ENCODE measurements at regions not wholly inside any gene's neighbourhood (a gene's known extent, or its start where the extent isn't known, plus 50 kb on each side); places are given as distances from the start of the nearest gene placed in this dataset.
"Not testable (repeated sequence)": the region's sequence is repeated elsewhere in the genome, so short reads cannot be mapped to it uniquely, and the experiment has no call there.

DNA sequence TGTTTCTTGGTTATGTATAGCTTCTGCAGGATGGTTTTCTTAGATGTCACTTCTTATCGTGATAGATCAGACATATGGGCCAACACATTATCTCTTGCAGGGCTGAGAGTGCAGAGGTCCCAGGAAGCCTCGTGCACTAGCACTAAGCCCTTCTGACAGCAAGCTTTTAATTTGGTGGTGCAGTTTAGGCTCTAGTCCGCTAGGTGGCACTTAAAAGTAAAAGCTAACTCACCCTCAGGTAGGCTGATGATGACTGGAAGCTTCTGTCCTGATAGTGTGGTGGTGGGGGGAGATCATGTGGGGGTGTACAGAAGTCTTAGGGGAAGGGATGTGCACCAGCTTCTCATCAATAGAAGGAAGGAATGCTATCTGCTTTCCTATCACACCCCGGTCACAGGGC, 142.0 kb downstream of the SPIN4 start:
- H3K27me3 ChIP-seq (ENCODE audit: low read depth); H3K9me3 ChIP-seq (replicated peaks); H3K4me1 ChIP-seq; H3K27ac ChIP-seq (replicated peaks); H3K4me3 ChIP-seq; H3K36me3 ChIP-seq; DNase-seq; intact Hi-C loops (cut with micrococcal nuclease): not testable (repeated sequence)

DNA sequence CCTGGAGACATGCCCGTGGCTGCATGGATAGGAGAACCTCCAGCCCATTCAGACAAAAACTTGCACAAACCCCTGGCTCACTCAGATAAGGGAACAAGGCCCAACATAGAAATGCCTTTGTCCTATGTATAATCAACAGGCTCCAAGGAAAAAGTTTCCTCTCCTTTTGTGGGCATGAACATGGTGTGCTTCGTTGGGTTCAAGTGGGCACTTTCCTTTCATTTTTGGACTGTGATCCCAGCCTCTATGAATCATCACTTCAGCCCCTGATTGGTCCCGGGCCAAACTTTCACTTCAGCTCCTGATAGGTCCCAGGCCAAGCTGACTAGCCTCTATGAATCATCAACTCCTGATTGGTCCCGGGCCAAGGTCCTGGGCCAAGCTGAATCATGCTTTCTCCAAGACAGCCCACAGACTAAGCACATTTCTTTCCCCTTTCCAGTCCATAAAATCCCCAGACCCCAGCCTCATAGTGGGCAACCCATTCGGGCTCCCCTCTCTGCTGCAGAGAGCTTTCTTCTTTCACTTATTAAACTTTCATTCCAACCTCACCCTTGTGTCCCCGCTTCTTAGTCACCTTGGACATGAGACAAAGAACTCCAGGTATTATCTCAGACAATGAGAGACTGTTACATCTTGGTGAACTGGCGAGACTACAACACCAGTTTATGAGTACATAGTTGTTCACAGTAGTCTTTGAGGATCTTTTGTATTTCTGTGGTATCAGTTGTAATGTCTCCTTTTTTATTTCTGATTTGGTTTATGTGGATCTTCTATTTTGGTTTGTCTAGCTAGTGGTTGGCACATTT, 146.7 kb downstream of the SPIN4 start:
- H3K27me3 ChIP-seq (ENCODE audit: low read depth); H3K4me1 ChIP-seq; intact Hi-C loops (cut with micrococcal nuclease); H3K36me3 ChIP-seq; DNase-seq; H3K27ac ChIP-seq (replicated peaks); H3K4me3 ChIP-seq; H3K9me3 ChIP-seq (replicated peaks): not testable (repeated sequence)

DNA sequence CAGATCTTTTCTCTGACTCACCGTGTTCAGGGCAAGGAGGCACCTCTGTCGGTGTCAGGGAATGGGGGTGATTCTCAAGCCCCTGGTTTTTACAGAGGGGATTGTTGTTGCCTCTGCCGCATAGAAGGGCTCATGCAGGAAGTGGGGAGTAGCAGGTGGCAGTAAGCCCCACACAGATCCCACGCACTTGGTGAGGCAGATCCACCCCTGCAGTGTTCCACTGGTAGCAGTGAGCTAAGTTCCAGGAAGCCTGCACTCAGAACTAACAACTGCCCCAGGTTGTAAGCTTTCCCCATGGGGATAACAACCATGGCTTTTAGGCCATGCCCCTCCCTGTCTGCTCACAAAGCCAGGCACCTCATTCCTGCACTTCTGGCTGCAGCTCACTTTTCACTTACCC, 149.1 kb downstream of the SPIN4 start:
- intact Hi-C loops (cut with micrococcal nuclease); H3K4me3 ChIP-seq; H3K27ac ChIP-seq (replicated peaks); H3K9me3 ChIP-seq (replicated peaks); DNase-seq; H3K36me3 ChIP-seq; H3K4me1 ChIP-seq; H3K27me3 ChIP-seq (ENCODE audit: low read depth): not testable (repeated sequence)

GRCh38 chrX:63198693-63199092, 152.4 kb downstream of the SPIN4 start:
- intact Hi-C loops (cut with micrococcal nuclease); H3K27ac ChIP-seq (replicated peaks); H3K27me3 ChIP-seq (ENCODE audit: low read depth); H3K36me3 ChIP-seq; H3K9me3 ChIP-seq (replicated peaks); DNase-seq; H3K4me1 ChIP-seq; H3K4me3 ChIP-seq: not testable (repeated sequence)

GRCh38 chrX:63192366-63193041, 158.6 kb downstream of the SPIN4 start:
- H3K27ac ChIP-seq (replicated peaks); H3K27me3 ChIP-seq (ENCODE audit: low read depth); intact Hi-C loops (cut with micrococcal nuclease); H3K36me3 ChIP-seq; H3K4me3 ChIP-seq; H3K9me3 ChIP-seq (replicated peaks); H3K4me1 ChIP-seq; DNase-seq: not testable (repeated sequence)

DNA sequence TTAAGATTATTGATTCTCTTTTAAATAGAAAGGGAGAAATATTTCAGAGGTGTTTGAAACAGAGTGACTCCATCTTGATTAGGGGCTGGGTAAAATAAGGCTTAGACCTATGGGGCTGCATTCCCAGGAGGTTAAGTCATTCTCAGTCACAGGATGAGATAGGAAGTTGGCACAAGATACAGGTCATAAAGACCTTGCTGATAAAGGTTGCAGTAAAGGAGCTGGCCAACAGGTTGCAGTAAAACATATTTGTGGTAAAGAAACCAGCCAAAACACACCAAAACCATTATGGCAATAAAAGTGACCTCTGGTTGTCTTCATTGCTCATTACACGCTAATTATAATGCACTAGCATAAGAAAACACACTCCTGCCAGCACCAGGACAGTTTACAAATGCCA, 165.0 kb downstream of the SPIN4 start:
- H3K4me1 ChIP-seq: no peaks in the 10 kb centered on the region
- no peaks in the 10 kb centered on the region for H3K36me3 ChIP-seq
- no peak for DNase-seq
- intact Hi-C loops (cut with micrococcal nuclease): no loop called here
- no peaks in the 10 kb centered on the region for H3K9me3 ChIP-seq (replicated peaks)
- H3K4me3 ChIP-seq: no peak overlapping the region
- TF ChIP-seq, protein P1, sequence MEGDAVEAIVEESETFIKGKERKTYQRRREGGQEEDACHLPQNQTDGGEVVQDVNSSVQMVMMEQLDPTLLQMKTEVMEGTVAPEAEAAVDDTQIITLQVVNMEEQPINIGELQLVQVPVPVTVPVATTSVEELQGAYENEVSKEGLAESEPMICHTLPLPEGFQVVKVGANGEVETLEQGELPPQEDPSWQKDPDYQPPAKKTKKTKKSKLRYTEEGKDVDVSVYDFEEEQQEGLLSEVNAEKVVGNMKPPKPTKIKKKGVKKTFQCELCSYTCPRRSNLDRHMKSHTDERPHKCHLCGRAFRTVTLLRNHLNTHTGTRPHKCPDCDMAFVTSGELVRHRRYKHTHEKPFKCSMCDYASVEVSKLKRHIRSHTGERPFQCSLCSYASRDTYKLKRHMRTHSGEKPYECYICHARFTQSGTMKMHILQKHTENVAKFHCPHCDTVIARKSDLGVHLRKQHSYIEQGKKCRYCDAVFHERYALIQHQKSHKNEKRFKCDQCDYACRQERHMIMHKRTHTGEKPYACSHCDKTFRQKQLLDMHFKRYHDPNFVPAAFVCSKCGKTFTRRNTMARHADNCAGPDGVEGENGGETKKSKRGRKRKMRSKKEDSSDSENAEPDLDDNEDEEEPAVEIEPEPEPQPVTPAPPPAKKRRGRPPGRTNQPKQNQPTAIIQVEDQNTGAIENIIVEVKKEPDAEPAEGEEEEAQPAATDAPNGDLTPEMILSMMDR (IDR thresholded peaks at IDR 0.05; ENCODE audit: borderline replicate concordance): no peak
- H3K27ac ChIP-seq (replicated peaks): no peak overlapping the region
- H3K27me3 ChIP-seq (ENCODE audit: low read depth): no peaks in the 10 kb centered on the region

DNA sequence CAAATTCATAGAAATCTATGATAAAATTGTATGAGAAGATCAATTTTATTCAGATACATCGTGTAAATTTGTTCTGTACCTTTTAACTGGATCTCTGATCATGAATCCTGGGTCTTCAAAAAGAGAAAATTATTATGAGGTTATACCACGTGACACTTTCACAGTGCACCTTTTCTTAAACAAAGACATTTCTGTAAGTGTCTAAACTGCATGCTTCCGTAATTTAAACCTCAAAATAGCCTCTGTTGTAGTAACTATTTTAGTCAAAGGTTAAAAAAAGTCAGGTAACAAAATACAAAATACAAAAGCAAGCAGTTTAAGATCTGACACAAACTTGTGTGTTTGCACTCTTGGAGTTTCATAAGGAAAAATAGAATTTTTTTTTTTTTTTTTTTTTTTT, 171.3 kb downstream of the SPIN4 start:
- H3K27ac ChIP-seq (replicated peaks); H3K36me3 ChIP-seq; DNase-seq; H3K27me3 ChIP-seq (ENCODE audit: low read depth); intact Hi-C loops (cut with micrococcal nuclease); H3K9me3 ChIP-seq (replicated peaks); H3K4me1 ChIP-seq; H3K4me3 ChIP-seq: not testable (repeated sequence)

DNA sequence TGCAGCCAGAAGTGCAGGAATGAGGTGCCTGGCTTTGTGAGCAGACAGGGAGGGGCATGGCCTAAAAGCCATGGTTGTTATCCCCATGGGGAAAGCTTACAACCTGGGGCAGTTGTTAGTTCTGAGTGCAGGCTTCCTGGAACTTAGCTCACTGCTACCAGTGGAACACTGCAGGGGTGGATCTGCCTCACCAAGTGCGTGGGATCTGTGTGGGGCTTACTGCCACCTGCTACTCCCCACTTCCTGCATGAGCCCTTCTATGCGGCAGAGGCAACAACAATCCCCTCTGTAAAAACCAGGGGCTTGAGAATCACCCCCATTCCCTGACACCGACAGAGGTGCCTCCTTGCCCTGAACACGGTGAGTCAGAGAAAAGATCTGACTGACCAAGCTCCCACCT, 174.6 kb downstream of the SPIN4 start:
- H3K4me3 ChIP-seq; H3K36me3 ChIP-seq; H3K9me3 ChIP-seq (replicated peaks); intact Hi-C loops (cut with micrococcal nuclease); H3K4me1 ChIP-seq; H3K27ac ChIP-seq (replicated peaks); H3K27me3 ChIP-seq (ENCODE audit: low read depth); DNase-seq: not testable (repeated sequence)

GRCh38 chrX:63173841-63174718, 177.1 kb downstream of the SPIN4 start:
- H3K4me3 ChIP-seq; H3K9me3 ChIP-seq (replicated peaks); H3K4me1 ChIP-seq; H3K27ac ChIP-seq (replicated peaks); DNase-seq; H3K36me3 ChIP-seq; H3K27me3 ChIP-seq (ENCODE audit: low read depth); intact Hi-C loops (cut with micrococcal nuclease): not testable (repeated sequence)

GRCh38 chrX:63169416-63169815, 181.7 kb downstream of the SPIN4 start:
- DNase-seq; intact Hi-C loops (cut with micrococcal nuclease); H3K4me3 ChIP-seq; H3K36me3 ChIP-seq; H3K9me3 ChIP-seq (replicated peaks); H3K4me1 ChIP-seq; H3K27ac ChIP-seq (replicated peaks); H3K27me3 ChIP-seq (ENCODE audit: low read depth): not testable (repeated sequence)

DNA sequence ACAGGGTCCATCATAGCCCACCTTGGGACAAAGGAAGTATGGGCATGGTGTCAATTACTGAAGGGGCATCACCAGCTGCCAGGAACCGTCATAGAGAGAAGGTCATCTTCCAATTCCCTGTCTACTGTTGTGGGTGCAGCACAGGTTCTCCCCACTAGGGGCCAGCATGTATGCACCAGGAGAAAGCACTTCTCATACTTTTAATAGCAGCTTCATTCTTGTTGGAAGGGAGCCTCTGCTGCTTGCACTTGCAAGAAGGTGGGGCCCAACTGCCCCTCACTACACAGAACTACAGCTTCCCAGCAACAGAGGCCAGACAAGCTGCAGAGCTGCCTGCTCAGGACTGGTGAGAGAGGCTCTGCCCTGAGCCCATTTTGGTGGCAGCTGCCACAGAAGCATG, 182.2 kb downstream of the SPIN4 start:
- DNase-seq; H3K4me1 ChIP-seq; H3K9me3 ChIP-seq (replicated peaks); H3K36me3 ChIP-seq; intact Hi-C loops (cut with micrococcal nuclease); H3K4me3 ChIP-seq; H3K27me3 ChIP-seq (ENCODE audit: low read depth); H3K27ac ChIP-seq (replicated peaks): not testable (repeated sequence)

DNA sequence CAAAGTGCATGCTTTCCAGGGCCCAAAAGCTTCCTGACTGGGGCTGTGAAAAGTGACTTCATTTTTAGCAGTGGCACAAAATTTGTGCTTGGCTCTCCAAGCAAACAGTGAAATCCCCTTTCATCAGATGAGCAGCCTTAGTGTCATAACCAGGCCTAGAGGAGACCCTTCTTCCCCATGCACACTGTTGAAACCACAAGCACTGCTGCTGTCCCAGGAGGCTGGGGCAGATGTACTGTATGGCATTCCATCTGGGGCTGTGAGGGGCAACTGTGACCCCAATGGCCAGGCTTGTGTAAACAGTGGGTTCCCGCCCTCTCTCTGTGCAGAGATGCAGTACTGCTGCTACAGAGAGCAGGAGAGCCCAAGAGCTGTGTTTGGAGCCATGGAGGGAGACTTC, 184.1 kb downstream of the SPIN4 start:
- H3K4me1 ChIP-seq; H3K27me3 ChIP-seq (ENCODE audit: low read depth); H3K36me3 ChIP-seq; DNase-seq; H3K27ac ChIP-seq (replicated peaks); intact Hi-C loops (cut with micrococcal nuclease); H3K4me3 ChIP-seq; H3K9me3 ChIP-seq (replicated peaks): not testable (repeated sequence)

Measured in left ventricle myocardium inferior (tissue), 1 donor.